ENCODE measurements at regions not wholly inside any gene's neighbourhood (a gene's known extent, or its start where the extent isn't known, plus 50 kb on each side); places are given as distances from the start of the nearest gene placed in this dataset.

- ChIA-PET POLR2A (no interaction called here), RAD21 (ENCODE audit: low non-redundant PET in 1 of 2, low total read pairs in 2 of 2, uncharacterized antibody in 2 of 2, unreplicated experiment in 2 of 2) (no interaction called here), CTCF (no interaction called here)
- no peak overlapping the region for H3K4me2 ChIP-seq (ENCODE audit: low read length)
- no peaks in the 10 kb centered on the region for H3K9me2 ChIP-seq (ENCODE audit: insufficient read depth)
- intact Hi-C loops (cut with micrococcal nuclease): no loop called here
- DNase-seq (ENCODE audit: low read depth, low spot score): no peak
- no TSS peak for BruUV-seq (replicated peaks)
- no peak for TF ChIP-seq ZNF274 (IDR thresholded peaks at IDR 0.05; ENCODE audit: low read depth, low read length)
- no peak for TF ChIP-seq SRF (IDR thresholded peaks at IDR 0.05; ENCODE audit: low read depth)
- no peak for TF ChIP-seq CBX3 (IDR thresholded peaks at IDR 0.05; ENCODE audit: low read depth)
- no peak for TF ChIP-seq ZFX (IDR thresholded peaks at IDR 0.05)
- TF ChIP-seq CTCF (IDR thresholded peaks at IDR 0.05 in 2 of 3, conservative IDR thresholded peaks at IDR 0.05 in 1 of 3; ENCODE audit: borderline replicate concordance in 1 of 3, insufficient read depth in 1 of 3, low read depth in 2 of 3, low read length in 2 of 3): no peak
- TF ChIP-seq TCF7L2 (IDR thresholded peaks at IDR 0.05; ENCODE audit: borderline replicate concordance, extremely low read depth, insufficient read depth, insufficient read length): no peak
- no peak for TF ChIP-seq ELF1 (IDR thresholded peaks at IDR 0.05; ENCODE audit: borderline replicate concordance, low read depth)
- no peak for TF ChIP-seq MAX (IDR thresholded peaks at IDR 0.05)
- no peak for TF ChIP-seq SIN3A (IDR thresholded peaks at IDR 0.05; ENCODE audit: low read depth)
- no peak for TF ChIP-seq YY1 (IDR thresholded peaks at IDR 0.05; ENCODE audit: extremely low read depth, insufficient replicate concordance, low read depth, low read length)
- no peak for TF ChIP-seq JUND (IDR thresholded peaks at IDR 0.05)
- no peak for TF ChIP-seq POLR2A (IDR thresholded peaks at IDR 0.05; ENCODE audit: borderline replicate concordance, extremely low read depth, insufficient read depth, insufficient read length)
- no peak for TF ChIP-seq RAD21 (IDR thresholded peaks at IDR 0.05; ENCODE audit: low read depth)
- TF ChIP-seq REST (IDR thresholded peaks at IDR 0.05; ENCODE audit: low read depth): no peak
- TF ChIP-seq POLR2AphosphoS5 (IDR thresholded peaks at IDR 0.05; ENCODE audit: low read depth, low read length): no peak
- no peak for TF ChIP-seq FOSL1 (IDR thresholded peaks at IDR 0.05; ENCODE audit: low read depth)
- H3K36me3 ChIP-seq (ENCODE audit: control insufficient read depth in 1 of 2, insufficient read depth in 2 of 2, low read length in 2 of 2): no peaks in the 10 kb centered on the region
- no peak overlapping the region for H3K9ac ChIP-seq (ENCODE audit: low read length)
- no peaks in the 10 kb centered on the region for H3K79me2 ChIP-seq (ENCODE audit: insufficient read depth, low read length)
- H3K27ac ChIP-seq (ENCODE audit: low read depth, low read length): no peak overlapping the region
- no peaks in the 10 kb centered on the region for H3K9me3 ChIP-seq (ENCODE audit: control insufficient read depth in 1 of 2, insufficient read depth in 1 of 2, low read depth in 1 of 2, low read length in 2 of 2)
- no peak overlapping the region for H2AFZ ChIP-seq (ENCODE audit: low read depth, low read length, poor library complexity, severe bottlenecking)
- no peaks in the 10 kb centered on the region for H4K20me1 ChIP-seq (ENCODE audit: insufficient read depth)
- H3K27me3 ChIP-seq (ENCODE audit: insufficient read depth, low read length): no peaks in the 10 kb centered on the region
- no peaks in the 10 kb centered on the region for H3K4me1 ChIP-seq (ENCODE audit: control insufficient read depth in 1 of 2, insufficient read depth in 2 of 2, low read length in 2 of 2)
- no peak overlapping the region for H3K4me3 ChIP-seq (replicated peaks in 1 of 2; ENCODE audit: low read depth in 1 of 2, low read length in 2 of 2)
- no peak for ATAC-seq
These were observed 80.3 kb downstream of the HTR1B start for GRCh38 chr6:77383026-77383425.
